Lower leg skin (tissue), 3 donors: ENCODE measurements at regions not wholly inside any gene's neighbourhood (a gene's known extent, or its start where the extent isn't known, plus 50 kb on each side); places are given as distances from the start of the nearest gene placed in this dataset.

Source experiments
- CTCF ChIP-seq, 3 donors: fragments of 450-650 bp; IDR thresholded peaks; one replicate each; pipeline ENCODE4 v1.5.1; 2016; ENCODE audit warnings: antibody characterized with exemption in 3 of 3, mild to moderate bottlenecking in 3 of 3, moderate library complexity in 2 of 3
- POLR2A ChIP-seq, 2 donors: fragments of 450-650 bp; IDR thresholded peaks; one replicate each; pipeline ENCODE4 v1.6.1; 2016 to 2017; ENCODE audit warnings: antibody characterized with exemption in 2 of 2, mild to moderate bottlenecking in 1 of 2, moderate library complexity in 1 of 2

GRCh38 chr9:81823672-81824554 is 104.3 kb upstream of the SPATA31D4 start:
- TF ChIP-seq CTCF (IDR thresholded peaks at IDR 0.05) (no peak), POLR2A (IDR thresholded peaks at IDR 0.05) (no peak)
